Iris pigment epithelial cell (primary cell): ENCODE measurements at regions not wholly inside any gene's neighbourhood (a gene's known extent, or its start where the extent isn't known, plus 50 kb on each side); places are given as distances from the start of the nearest gene placed in this dataset.

Experiments
- DNase-seq: peaks from one replicate; pipeline ENCODE4 v3.0.0-alpha.2; 2011; ENCODE audit warnings: low read depth

DNA sequence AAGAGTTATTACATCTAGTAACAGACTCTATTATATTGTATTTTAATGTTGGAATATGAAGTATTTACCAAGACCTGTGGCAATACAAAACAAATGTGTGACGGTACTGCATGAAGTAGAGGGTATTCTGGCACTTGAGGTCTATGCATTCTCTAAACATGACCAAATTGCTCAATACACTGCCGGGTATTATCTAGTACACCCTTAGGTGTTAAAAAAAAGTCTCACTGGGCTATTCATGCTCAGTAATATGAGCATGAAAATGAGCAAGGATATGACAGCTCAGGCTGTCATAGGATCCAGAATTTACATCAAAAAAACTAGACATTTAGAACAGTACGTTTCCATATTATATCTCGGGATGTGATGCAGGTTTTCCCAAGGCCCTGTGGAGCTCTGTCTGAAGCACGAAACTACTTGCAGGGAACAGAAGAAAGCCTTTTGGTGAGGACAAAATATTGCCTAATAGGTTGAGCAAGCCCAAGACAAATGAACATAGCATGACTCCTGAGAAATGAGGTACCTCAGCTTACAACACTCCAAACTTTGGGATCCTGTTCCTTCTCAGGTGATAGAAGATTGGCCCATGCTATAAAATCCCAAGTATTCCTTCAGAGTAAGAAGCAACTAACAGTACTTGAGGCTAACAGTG is 74.1 kb upstream of the MAOA start:
- DNase-seq: no peak

- no peak for DNase-seq
These were observed 73.6 kb upstream of the MAOA start for GRCh38 chrX:43582540-43582913.

DNA sequence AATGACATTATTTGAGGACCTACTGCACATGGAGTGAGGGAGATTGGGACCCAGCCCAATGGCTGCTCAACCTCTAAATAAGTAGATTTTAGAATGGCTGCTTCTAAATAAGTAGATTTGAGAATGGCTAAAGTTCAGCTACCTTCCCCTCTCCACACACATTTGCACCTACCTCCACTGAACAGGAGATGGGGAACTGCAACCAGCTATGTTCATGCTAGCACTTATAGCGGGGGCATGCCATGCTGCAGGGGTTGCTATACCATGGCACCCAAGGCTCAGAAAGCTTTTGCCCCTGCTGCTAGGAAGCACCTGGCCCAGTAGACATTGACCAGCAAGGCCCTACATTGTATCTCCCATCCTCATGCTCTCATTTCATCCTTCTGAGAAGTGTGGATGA is 70.2 kb upstream of the MAOA start:
- no peak for DNase-seq

GRCh38 chrX:43586830-43587229 is 69.3 kb upstream of the MAOA start:
- no peak for DNase-seq

DNA sequence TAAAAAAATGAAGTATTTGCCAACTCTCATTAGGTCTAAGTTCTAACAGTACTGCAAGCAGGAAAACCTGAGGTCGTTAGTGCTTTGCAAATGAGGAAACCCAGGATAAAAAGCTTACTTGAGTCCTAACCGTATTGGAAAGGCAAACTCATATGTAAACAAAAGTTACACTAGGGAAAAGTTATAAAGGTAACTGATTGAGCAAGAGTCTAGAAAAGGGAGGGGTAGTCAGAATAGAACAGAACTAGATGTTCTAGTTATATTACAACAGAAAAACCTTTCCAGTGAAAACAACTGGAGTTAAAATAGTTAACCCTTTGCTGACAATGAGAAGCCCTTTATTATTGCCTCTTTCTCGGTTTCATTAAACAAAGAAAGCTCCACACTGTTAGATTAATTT is 66.4 kb upstream of the MAOA start:
- DNase-seq: peak; percentile 65

- DNase-seq: peak; percentile 66
These were observed 65.9 kb upstream of the MAOA start for GRCh38 chrX:43590150-43590549.

GRCh38 chrX:43592597-43592996 is 63.5 kb upstream of the MAOA start:
- DNase-seq: peak; percentile 14

DNA sequence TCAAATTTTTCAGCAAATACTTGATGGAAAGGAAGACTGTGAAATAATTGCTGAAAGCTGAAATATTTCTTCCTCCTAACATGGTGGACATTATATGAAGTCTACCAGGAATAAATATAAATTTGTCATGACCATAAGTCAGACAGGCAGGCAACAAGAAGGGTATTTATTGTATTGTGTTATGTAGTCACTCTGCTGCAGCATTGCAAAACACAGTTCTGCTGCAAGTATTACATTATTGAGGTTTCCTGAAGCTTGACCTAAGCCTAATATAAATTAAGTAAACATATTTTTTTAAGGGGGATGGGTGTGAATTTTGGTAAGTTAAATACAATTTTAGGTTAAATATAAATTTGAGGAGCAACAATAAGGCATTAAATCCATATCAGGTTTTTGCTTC is 60.2 kb upstream of the MAOA start:
- peak; percentile 83 for DNase-seq

- no peak for DNase-seq
These were observed 51.3 kb upstream of the MAOA start for GRCh38 chrX:43604753-43605152.

- no peak for DNase-seq
These were observed 50.7 kb upstream of the MAOA start for GRCh38 chrX:43605351-43605750.
